Stimulated activated naive B cell treated with anti-CD40 and anti-IgM and Interleukin-4, amounts not matched to agents 10 μg/mL and 1 μg/mL and 100 μg/mL, for 72 hours (primary cell): ENCODE measurements at regions not wholly inside any gene's neighbourhood (a gene's known extent, or its start where the extent isn't known, plus 50 kb on each side); places are given as distances from the start of the nearest gene placed in this dataset.
A peak's percentile ranks its signal among the peaks of the same experiment; 100 is the strongest.

Experiments used
- ATAC-seq, 2 donors: fragments of 150-1000 bp; cut with Tn5 transposase; replicated peaks; 2 replicates each; pipeline ENCODE4 v1.10.0; 2021; ENCODE audit warnings: moderate library complexity in 1 of 2
- DNase-seq: peaks from one replicate; pipeline ENCODE4 v3.0.0; 2021
- H3K27ac Mint-ChIP-seq: one replicate; pipeline ENCODE4 v1.8.0; 2022; ENCODE audit warnings: mild to moderate bottlenecking, mixed read lengths
- H3K27me3 Mint-ChIP-seq, 2 donors: one replicate each; pipeline ENCODE4 v1.8.0; 2022; ENCODE audit warnings: mixed read lengths in 2 of 2
- H3K36me3 Mint-ChIP-seq, 2 donors: one replicate each; pipeline ENCODE4 v1.8.0; 2022; ENCODE audit warnings: mixed read lengths in 2 of 2, mild to moderate bottlenecking in 1 of 2
- H3K4me1 Mint-ChIP-seq, 2 donors: one replicate each; pipeline ENCODE4 v1.8.0; 2022; ENCODE audit warnings: mixed read lengths in 2 of 2, mild to moderate bottlenecking in 1 of 2
- H3K4me3 Mint-ChIP-seq, 2 donors: one replicate each; pipeline ENCODE4 v1.8.0; 2022; ENCODE audit warnings: mild to moderate bottlenecking in 2 of 2, mixed read lengths in 2 of 2, moderate library complexity in 1 of 2
- H3K9me3 Mint-ChIP-seq, 2 donors: one replicate each; pipeline ENCODE4 v1.8.0; 2022; ENCODE audit warnings: mixed read lengths in 2 of 2, mild to moderate bottlenecking in 1 of 2

DNA sequence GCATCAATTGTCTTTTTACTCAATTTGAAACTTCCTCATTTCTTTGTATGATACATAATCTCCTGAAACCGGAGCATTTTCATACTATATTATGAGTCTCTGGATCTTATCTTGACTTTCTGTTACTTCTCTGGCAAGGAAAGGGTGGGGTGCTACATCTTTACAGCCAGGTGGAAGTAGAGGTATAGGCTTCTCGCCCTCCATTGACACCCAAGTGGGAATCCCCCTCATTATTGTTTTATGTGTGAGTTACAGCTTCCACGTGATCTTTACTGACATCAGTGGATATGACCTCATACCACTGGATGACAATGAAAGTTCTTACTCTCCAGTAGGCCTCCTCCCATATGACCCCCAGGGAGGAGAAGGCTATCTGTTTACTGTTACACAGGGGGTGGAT is 262.1 kb upstream of the DACH1 start:
- Mint-ChIP-seq H3K36me3 (no peaks in the 10 kb centered on the region), H3K9me3 (peaks cover 3 to 9% of the 10 kb centered on the region in 2 donors), H3K27ac (no peak overlapping the region), H3K4me3 (no peak overlapping the region), H3K4me1 (no peaks in the 10 kb centered on the region), H3K27me3 (no peaks in the 10 kb centered on the region)
- DNase-seq (no peak), ATAC-seq (no peak)

DNA sequence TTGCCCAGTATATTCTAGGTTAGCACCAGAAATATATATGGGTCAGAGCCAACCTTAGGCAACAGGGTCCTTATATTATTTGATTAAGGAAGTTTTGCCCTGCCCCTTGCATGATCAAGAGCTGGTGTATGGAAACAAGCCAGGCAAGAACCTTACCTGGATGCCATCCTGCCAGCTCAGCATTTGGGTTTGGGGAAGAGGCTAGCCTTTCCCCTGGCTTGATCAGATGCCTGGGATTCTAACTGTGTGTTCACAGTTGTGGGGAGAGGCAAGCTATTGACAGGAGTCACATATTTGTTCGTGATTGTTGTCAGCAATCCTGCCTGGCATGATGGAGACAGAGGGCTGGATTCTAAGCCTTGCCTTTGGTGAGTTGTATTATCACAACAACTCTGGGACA is 260.0 kb upstream of the DACH1 start:
- Mint-ChIP-seq H3K36me3 (no peaks in the 10 kb centered on the region), H3K4me3 (no peak overlapping the region), H3K27me3 (no peaks in the 10 kb centered on the region), H3K27ac (no peak overlapping the region), H3K9me3 (peaks cover 3 to 9% of the 10 kb centered on the region in 2 donors), H3K4me1 (no peaks in the 10 kb centered on the region)
- no peak for ATAC-seq
- DNase-seq, result no peak

- DNase-seq (no peak), ATAC-seq (no peak)
- Mint-ChIP-seq H3K4me3 (no peak overlapping the region), H3K27ac (no peak overlapping the region), H3K4me1 (no peaks in the 10 kb centered on the region), H3K27me3 (no peaks in the 10 kb centered on the region), H3K9me3 (peaks cover 3 to 9% of the 10 kb centered on the region in 2 donors), H3K36me3 (no peaks in the 10 kb centered on the region)
These were observed 259.4 kb upstream of the DACH1 start for GRCh38 chr13:72126424-72126823.

DNA sequence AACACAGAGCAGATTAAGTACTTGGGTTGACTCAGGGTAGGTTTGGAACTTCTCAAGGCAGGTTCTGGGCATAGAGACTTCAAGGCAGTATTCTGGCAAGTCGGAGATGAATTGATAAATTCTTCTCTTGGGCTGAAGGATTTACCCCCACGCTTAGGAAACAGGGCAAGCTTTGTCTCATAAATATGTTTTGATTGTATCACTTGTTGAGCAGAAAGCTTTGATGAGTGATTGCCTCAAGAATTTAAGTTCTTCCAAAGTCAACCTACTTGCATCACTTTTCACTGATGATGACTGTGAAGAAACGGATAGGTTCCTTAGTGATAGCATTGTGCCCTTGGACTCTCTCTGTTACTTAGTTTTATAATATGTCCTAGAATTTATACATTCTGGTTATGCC is 258.6 kb upstream of the DACH1 start:
- Mint-ChIP-seq H3K9me3 (peaks cover 3 to 9% of the 10 kb centered on the region in 2 donors), H3K4me3 (no peak overlapping the region), H3K4me1 (no peaks in the 10 kb centered on the region), H3K36me3 (no peaks in the 10 kb centered on the region), H3K27ac (no peak overlapping the region), H3K27me3 (no peaks in the 10 kb centered on the region)
- ATAC-seq (no peak), DNase-seq (no peak)

DNA sequence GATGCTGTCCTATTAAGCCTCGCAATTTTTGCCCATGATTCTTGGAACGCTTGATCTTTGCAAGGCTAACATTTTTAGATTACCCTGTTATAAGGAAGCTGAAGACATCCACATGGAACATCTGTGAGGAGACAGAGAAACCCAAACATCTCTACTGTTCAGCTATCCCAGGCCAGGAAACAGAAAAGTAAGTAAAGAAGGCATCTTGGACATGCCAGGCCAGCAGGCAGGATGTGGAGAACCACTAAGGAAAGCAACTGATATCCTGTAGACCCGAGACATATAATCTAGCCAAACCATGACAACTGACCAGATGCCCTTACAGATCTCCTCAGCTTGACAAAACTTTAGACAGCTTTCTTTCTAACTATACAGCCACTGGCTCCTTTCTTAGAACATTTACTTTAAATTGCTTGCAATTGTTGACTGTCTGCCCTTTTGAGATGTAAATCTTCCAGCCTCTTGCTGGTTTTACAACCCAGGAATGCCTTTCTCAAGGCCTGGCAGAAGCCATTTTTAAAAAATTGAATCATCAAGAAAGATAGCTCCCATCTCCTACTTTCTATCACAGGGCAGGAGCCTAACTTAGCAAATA is 255.8 kb upstream of the DACH1 start:
- Mint-ChIP-seq H3K36me3 (no peaks in the 10 kb centered on the region), H3K4me3 (no peak overlapping the region), H3K27me3 (no peaks in the 10 kb centered on the region), H3K4me1 (no peaks in the 10 kb centered on the region), H3K9me3 (peaks cover 0 to 3% of the 10 kb centered on the region in 2 donors), H3K27ac (no peak overlapping the region)
- no peak for DNase-seq
- ATAC-seq, result no peak

GRCh38 chr13:72121466-72121865 is 254.5 kb upstream of the DACH1 start:
- Mint-ChIP-seq H3K36me3 (no peaks in the 10 kb centered on the region), H3K9me3 (peaks cover 0 to 2% of the 10 kb centered on the region in 2 donors), H3K27me3 (no peaks in the 10 kb centered on the region), H3K4me1 (no peaks in the 10 kb centered on the region), H3K27ac (no peak overlapping the region), H3K4me3 (no peak overlapping the region)
- ATAC-seq, result no peak
- DNase-seq, result no peak

DNA sequence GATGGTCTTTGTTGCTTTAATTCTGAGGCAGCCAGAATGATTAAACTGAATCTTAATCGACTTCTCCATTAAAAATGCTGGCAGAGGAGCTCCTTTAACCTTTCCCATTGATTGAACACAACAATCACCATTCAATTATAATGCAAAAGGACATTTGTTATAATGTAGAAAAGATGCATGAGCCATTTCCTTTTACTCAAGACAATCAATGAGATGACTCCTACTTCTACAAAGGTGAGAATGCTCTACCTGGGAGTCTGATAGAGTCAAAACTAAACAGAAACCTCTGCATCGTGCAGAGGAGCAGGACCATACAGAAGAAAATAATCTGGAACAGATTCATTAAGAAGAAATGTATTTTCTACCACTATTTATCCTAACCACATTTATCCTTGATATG is 253.6 kb upstream of the DACH1 start:
- Mint-ChIP-seq H3K9me3 (no peaks in the 10 kb centered on the region), H3K27ac (no peak overlapping the region), H3K4me1 (no peaks in the 10 kb centered on the region), H3K36me3 (no peaks in the 10 kb centered on the region), H3K4me3 (no peak overlapping the region), H3K27me3 (no peaks in the 10 kb centered on the region)
- DNase-seq (no peak), ATAC-seq (no peak)

GRCh38 chr13:72113931-72114330 is 246.9 kb upstream of the DACH1 start:
- no peaks in the 10 kb centered on the region for H3K36me3 Mint-ChIP-seq
- H3K4me3 Mint-ChIP-seq, result no peak overlapping the region
- no peaks in the 10 kb centered on the region for H3K27me3 Mint-ChIP-seq
- DNase-seq, result no peak
- no peak for ATAC-seq
- H3K4me1 Mint-ChIP-seq, result no peaks in the 10 kb centered on the region
- H3K9me3 Mint-ChIP-seq, result peaks cover 0 to 1% of the 10 kb centered on the region in 2 donors
- no peak overlapping the region for H3K27ac Mint-ChIP-seq

- H3K27me3 Mint-ChIP-seq, result no peaks in the 10 kb centered on the region
- no peaks in the 10 kb centered on the region for H3K4me1 Mint-ChIP-seq
- ATAC-seq (peak in 1 of 2 donors; percentile 54), DNase-seq (no peak)
- H3K4me3 Mint-ChIP-seq, result no peak overlapping the region
- no peak overlapping the region for H3K27ac Mint-ChIP-seq
- H3K9me3 Mint-ChIP-seq, result peaks cover 0 to 1% of the 10 kb centered on the region in 2 donors
- no peaks in the 10 kb centered on the region for H3K36me3 Mint-ChIP-seq
These were observed 246.1 kb upstream of the DACH1 start for GRCh38 chr13:72113076-72113475.

- H3K27me3 Mint-ChIP-seq, result no peaks in the 10 kb centered on the region
- DNase-seq, result no peak
- H3K27ac Mint-ChIP-seq, result no peak overlapping the region
- H3K36me3 Mint-ChIP-seq, result no peaks in the 10 kb centered on the region
- H3K4me3 Mint-ChIP-seq, result no peak overlapping the region
- no peak for ATAC-seq
- peaks cover 0 to 4% of the 10 kb centered on the region in 2 donors for H3K9me3 Mint-ChIP-seq
- H3K4me1 Mint-ChIP-seq, result no peaks in the 10 kb centered on the region
These were observed 245.2 kb upstream of the DACH1 start for GRCh38 chr13:72112216-72112615.

- Mint-ChIP-seq H3K4me3 (no peak overlapping the region), H3K27ac (no peak overlapping the region), H3K36me3 (no peaks in the 10 kb centered on the region), H3K27me3 (no peaks in the 10 kb centered on the region), H3K9me3 (peaks cover 4 to 7% of the 10 kb centered on the region in 2 donors), H3K4me1 (no peaks in the 10 kb centered on the region)
- ATAC-seq (no peak), DNase-seq (no peak)
These were observed 242.9 kb upstream of the DACH1 start for GRCh38 chr13:72109863-72110262.

DNA sequence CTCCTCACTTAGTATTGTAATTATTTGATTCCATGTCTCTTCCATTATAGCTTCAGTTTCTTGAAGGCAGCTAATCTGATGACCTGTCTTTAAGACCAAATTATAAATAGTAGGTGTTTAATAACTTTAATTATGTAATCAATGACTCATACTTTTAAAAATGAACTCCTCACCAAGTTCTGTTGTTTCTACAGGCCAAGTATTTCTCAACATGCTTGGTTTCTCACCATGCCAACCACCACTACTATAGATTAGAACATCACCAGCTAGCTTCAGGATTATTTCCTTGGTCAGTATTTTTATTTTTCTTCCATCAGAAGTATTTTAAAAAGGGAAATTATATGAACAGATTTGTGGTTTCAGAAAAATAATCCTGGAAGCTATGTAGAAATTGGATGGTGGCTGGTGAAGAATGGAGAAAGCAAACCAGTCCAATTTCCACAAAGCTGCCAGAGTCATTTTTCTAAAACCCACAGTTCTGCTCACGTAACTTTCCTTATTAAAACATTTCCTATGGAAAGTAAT is 237.7 kb upstream of the DACH1 start:
- Mint-ChIP-seq H3K4me1 (no peaks in the 10 kb centered on the region), H3K36me3 (no peaks in the 10 kb centered on the region), H3K9me3 (peaks cover 10 to 11% of the 10 kb centered on the region in 2 donors), H3K27ac (no peak overlapping the region), H3K27me3 (no peaks in the 10 kb centered on the region), H3K4me3 (no peak overlapping the region)
- DNase-seq, result no peak
- ATAC-seq, result no peak

GRCh38 chr13:72101768-72102400 is 234.9 kb upstream of the DACH1 start:
- Mint-ChIP-seq H3K27me3 (no peaks in the 10 kb centered on the region), H3K4me1 (no peaks in the 10 kb centered on the region), H3K4me3 (no peak overlapping the region), H3K27ac (no peak overlapping the region), H3K9me3 (peaks cover 6 to 10% of the 10 kb centered on the region in 2 donors), H3K36me3 (no peaks in the 10 kb centered on the region)
- DNase-seq (no peak), ATAC-seq (no peak)

DNA sequence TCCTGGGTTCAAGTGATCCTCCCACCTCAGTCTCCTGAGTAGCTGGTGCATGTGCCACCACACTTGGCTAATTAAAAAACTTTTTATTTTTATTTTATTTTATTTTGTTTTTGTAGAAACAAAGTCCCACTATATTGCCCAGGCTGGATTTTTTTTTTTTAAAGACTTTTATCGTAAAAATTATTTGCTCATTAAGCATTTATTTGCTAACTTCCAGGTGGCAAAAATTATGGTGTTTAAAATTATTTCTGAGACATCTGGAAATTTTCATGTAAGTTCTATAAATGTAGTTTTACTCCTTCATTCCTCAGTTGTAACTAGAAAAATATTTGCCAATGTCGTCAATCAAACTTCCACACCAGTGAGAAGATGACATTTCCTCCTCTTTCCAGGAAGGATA is 233.3 kb upstream of the DACH1 start:
- ATAC-seq (no peak), DNase-seq (no peak)
- Mint-ChIP-seq H3K27me3 (no peaks in the 10 kb centered on the region), H3K36me3 (no peaks in the 10 kb centered on the region), H3K27ac (no peak overlapping the region), H3K4me3 (no peak overlapping the region), H3K4me1 (no peaks in the 10 kb centered on the region), H3K9me3 (peaks cover 4 to 5% of the 10 kb centered on the region in 2 donors)

DNA sequence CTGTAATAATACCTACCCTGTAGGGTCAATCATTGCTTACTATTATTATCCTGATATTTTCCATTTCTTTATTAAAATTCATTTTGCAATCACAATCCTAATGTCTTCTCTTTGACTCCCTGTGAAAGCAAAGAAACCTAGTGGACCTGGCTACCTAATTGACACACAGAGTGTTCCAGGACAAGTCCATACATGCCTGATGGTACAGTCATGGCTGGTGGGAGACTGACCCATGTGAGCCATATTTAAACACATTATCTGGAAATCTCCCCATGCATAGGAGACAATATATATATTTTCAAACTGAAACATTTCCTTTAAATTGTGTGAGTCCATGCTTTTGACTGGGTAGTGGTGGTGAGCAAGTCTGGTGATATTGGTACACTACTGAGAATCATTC is 230.6 kb upstream of the DACH1 start:
- Mint-ChIP-seq H3K4me1 (no peaks in the 10 kb centered on the region), H3K27ac (no peak overlapping the region), H3K27me3 (no peaks in the 10 kb centered on the region), H3K4me3 (no peak overlapping the region), H3K36me3 (no peaks in the 10 kb centered on the region), H3K9me3 (peaks cover 2 to 5% of the 10 kb centered on the region in 2 donors)
- ATAC-seq, result no peak
- no peak for DNase-seq
